Testis (tissue), 2 donors: ENCODE measurements at regions not wholly inside any gene's neighbourhood (a gene's known extent, or its start where the extent isn't known, plus 50 kb on each side); places are given as distances from the start of the nearest gene placed in this dataset.

ENCODE experiments used
- CTCF ChIP-seq, 3 experiments: fragments of 450-650 bp in 2 of 3; fragments of 200-600 bp in 1 of 3; sonication (generic) in 1 of 3; IDR thresholded peaks; one replicate each; pipeline ENCODE4 v1.5.1; 2016 to 2019; ENCODE audit warnings: antibody characterized with exemption in 3 of 3, mild to moderate bottlenecking in 2 of 3, moderate library complexity in 1 of 3
- POLR2A ChIP-seq: fragments of 450-650 bp; IDR thresholded peaks from one replicate; pipeline ENCODE4 v1.6.1; 2017; ENCODE audit warnings: antibody characterized with exemption, mild to moderate bottlenecking, moderate library complexity

GRCh38 chr20:58017231-58017969 is 211.1 kb downstream of the ANKRD60 start:
- TF ChIP-seq CTCF (IDR thresholded peaks at IDR 0.05) = no peak
- no peak for TF ChIP-seq POLR2A
